ENCODE measurements at regions not wholly inside any gene's neighbourhood (a gene's known extent, or its start where the extent isn't known, plus 50 kb on each side); places are given as distances from the start of the nearest gene placed in this dataset.
"Not testable (repeated sequence)": the region's sequence is repeated elsewhere in the genome, so short reads cannot be mapped to it uniquely, and the experiment has no call there.

GRCh38 chr7:51929818-51930217 is 613.2 kb upstream of the COBL start:
- no peak for DNase-seq (ENCODE audit: low read depth)

GRCh38 chr7:51927738-51928137 is 611.1 kb upstream of the COBL start:
- DNase-seq (ENCODE audit: low read depth) = no peak

DNA sequence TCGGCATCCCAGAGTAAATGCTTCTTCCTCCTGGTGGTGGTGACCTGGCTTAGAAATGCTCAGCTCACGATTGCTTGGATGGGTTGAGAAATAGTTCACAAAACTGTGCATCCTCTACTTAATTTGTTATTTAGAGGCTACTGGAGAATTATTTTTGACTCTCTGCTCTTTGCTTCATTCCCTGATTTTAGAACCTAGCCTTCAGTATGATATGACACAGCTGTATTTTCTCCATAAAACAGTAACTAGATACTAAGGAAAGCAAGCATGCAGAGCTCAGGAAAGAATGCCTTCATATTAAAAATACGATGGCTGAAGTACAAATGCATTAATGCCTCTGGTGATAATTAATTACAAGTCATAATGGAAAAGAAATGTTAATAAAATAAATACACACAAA is 602.0 kb upstream of the COBL start:
- no peak for DNase-seq (ENCODE audit: low read depth)

DNA sequence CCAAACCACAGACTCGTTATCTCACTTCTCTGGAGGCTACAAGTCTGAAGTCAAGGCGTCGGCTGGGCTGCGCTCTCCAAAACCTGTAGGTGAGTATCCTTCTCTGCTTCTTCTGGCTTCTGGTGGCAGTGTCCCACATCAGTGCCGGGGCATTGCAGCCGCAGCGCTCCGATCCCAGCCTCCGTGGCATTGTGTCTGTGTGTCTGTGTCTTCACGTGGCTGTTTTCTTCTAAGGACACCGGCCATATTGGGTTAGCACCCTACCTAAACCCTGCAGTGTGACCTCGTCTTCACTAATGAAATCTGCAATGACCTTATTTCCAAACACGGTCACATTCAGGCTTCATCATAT is 584.9 kb upstream of the COBL start:
- no peak for DNase-seq (ENCODE audit: low read depth)

GRCh38 chr7:51900755-51901488 is 584.3 kb upstream of the COBL start:
- not testable (repeated sequence) for DNase-seq (ENCODE audit: low read depth)

- DNase-seq (ENCODE audit: low read depth) = no peak
These were observed 583.0 kb upstream of the COBL start for GRCh38 chr7:51899611-51900010.

- no peak for DNase-seq (ENCODE audit: low read depth)
These were observed 565.8 kb upstream of the COBL start for GRCh38 chr7:51882412-51882811.

DNA sequence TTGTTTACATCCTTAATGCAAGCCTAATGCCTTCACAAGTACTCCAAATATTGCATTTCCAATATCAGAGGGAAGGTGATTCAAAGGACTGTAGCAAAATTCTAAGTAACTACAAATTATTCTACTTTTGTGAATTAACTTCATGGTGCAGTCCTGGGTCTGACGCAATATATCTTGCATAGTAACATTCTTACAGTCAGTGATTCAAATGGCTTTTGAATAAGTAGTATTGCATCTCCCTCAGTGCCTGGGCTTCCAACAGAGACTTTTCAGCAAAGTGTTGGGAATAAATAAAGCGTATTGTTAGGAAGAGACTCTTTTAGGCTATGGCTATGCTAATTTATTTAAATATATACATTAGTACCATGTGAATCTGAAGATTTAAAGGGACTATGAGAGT is 564.7 kb upstream of the COBL start:
- no peak for DNase-seq (ENCODE audit: low read depth)

DNA sequence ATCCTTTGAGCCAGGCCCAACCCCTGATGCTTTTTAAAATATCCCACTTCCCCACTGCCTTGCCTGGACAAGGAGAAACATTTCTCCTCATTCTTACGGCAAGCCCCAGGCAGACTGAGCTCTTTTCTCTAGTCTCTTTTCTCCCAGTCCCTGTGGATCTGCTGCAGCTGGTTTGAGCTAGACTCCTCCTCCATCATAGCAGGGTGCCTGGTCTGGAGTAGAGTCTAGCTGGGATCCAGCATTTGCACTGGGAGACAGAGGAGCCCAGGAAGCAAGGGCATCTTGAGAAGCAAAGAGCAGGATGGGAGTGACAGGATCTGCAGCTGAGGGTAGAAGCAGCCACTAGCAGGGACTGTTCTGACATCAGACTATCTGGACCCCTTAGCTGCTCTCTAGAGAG is 562.3 kb upstream of the COBL start:
- no peak for DNase-seq (ENCODE audit: low read depth)

DNA sequence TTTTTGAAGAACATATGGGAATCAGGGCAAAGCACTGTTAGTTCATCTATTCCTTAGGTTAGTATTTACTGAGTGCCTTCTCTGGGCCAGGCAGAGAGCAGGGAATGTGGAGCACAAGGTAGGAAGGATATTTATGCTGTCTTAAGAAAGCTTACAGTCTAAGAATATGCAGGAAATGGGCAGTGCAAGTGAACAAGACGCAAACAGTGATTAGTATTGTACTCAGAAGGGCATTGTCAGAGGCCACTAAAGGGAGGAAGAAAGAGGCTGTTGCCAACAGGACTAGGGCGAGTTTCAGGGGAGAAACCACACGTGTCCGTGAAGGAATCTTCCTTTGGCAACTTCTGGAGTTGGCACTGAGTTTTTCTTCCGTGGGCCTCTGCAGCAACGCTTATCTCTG is 552.8 kb upstream of the COBL start:
- no peak for DNase-seq (ENCODE audit: low read depth)

- no peak for DNase-seq (ENCODE audit: low read depth)
These were observed 550.5 kb upstream of the COBL start for GRCh38 chr7:51867117-51867516.

GRCh38 chr7:51860305-51860704 is 543.7 kb upstream of the COBL start:
- DNase-seq (ENCODE audit: low read depth) = no peak

- DNase-seq (ENCODE audit: low read depth) = no peak
These were observed 533.5 kb upstream of the COBL start for GRCh38 chr7:51850126-51850525.

DNA sequence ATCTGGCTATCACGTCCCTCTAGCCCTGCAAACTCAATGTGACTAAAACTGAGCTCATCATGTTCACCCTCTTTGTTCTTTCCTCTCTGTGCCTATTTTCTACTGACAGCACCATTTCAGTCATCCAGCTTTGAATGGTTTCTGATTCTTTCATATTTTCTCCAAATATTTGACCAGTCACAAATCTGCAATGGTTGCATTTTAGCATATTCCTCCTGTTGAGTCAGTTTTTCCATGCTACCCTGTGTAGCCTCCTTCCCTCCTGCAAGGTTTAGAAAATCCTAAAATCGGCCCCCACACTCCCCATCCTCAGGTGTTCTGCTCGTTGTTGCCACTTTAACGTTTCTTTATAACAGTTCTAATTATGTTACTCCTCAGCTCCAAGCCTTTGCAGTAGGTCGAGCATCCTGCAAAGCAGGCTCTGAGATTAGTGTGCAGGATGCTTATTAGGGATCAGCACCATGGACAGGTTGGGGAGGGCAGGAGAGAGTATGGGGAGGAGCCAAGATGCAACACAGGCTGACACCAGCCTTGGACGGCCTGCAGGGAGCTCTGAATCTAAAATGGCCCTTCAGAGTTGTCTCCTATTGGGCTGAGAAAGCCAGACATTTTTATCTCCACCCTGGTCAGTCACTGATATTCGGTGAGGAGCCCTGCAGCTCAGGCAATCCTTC is 531.0 kb upstream of the COBL start:
- no peak for DNase-seq (ENCODE audit: low read depth)

GRCh38 chr7:51839130-51839529 is 522.5 kb upstream of the COBL start:
- DNase-seq (ENCODE audit: low read depth) = not testable (repeated sequence)

DNA sequence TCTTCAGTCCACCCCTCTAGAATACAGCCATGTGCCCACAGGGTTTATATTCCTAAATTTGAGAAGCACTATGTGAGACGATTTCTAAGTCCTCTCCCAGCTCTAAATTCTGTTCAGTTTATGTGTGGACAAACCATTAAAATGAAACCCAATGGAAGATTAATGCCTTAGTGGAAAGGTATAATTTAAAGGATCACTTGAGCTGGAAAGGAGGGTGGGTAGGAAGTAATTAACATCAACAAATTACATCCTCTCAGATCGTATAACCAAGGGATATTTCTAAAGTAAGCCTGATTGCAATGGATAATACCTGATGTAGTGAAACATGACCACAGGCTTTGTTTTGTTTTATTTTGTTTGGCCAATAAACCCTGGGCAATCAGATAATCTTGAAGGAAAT is 511.0 kb upstream of the COBL start:
- no peak for DNase-seq (ENCODE audit: low read depth)

GRCh38 chr7:51824050-51824449 is 507.4 kb upstream of the COBL start:
- no peak for DNase-seq (ENCODE audit: low read depth)

DNA sequence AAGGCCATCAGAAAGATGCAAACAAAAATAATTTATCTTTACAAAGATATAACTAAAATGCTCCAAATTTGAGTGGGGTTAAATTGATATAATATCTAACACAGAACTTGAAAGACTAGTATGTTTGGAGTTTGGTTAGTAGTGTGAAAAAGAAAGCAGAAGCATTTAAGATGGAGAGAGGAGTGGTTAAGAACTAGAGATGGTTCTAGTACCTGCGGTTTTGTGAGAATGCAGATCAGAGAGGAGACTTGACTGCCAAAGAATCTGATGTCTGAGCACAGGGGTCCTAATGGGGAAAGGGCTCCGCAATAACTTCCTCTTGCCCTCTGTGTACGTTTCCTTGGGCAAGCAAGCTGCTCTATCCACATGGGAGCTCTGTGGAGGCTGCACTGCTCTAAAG is 506.8 kb upstream of the COBL start:
- no peak for DNase-seq (ENCODE audit: low read depth)

DNA sequence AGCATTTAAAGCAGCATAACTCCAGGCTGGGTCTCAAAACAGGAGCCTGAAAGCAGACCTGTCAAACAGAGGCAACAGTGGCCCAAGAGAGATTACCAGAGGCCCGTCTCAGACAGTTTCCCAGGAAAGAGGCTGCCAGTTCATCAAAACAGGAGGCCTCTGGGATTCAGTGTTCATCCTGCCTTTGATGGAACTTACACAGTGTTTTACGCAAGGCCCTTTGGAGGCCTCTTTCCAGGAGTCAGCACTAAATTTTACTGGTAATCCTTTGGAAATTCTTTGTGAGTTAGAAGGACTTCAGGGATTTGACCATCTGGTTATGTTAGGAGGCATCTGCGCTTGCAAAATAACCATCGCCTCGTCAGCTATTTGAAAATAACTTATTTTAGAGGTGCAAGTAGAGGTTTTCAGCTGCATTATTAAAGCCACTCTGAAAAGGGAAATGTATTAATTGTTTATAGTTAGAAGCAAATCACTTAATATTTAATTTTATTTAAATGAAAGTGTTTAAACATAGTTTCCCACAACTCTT is 501.2 kb upstream of the COBL start:
- DNase-seq (ENCODE audit: low read depth) = no peak

- DNase-seq (ENCODE audit: low read depth) = not testable (repeated sequence)
These were observed 489.3 kb upstream of the COBL start for GRCh38 chr7:51805783-51806431.

DNA sequence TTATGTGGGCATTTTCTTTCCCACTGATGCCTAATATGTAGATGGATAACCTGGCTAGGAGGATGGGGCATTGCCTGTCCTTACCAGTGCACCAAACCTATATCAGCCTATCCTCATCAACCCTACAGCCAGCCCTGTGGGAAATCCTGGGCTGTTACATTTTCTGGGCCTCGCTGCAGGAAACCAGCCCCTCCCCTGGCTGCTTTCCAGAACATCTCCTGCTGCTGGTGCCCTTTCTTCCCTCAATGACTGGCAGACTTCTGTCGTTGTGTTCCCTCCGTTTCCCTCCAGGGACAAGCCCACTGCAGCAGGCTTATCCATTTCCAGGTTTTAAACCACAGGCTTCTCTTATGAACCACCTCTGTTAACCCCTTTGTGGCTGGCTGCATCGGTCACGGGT is 486.1 kb upstream of the COBL start:
- no peak for DNase-seq (ENCODE audit: low read depth)

DNA sequence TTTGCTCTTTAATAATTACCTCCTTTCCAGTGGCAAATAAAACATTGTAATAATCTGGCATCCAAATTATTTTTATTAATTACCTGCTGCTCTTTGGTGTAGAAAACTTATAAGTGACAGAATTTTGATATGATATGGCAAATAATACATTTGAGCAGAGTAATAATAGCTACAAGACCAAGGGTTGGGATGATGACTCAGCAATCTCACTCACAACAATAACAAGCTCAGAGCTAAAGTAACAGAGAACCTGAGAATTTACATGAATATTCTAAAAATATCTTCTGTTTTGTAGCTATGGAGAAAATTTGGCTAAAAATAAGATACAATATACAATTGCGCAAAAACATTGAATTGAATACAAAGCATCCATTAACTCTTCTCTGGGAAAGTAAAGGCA is 480.8 kb upstream of the COBL start:
- no peak for DNase-seq (ENCODE audit: low read depth)

DNA sequence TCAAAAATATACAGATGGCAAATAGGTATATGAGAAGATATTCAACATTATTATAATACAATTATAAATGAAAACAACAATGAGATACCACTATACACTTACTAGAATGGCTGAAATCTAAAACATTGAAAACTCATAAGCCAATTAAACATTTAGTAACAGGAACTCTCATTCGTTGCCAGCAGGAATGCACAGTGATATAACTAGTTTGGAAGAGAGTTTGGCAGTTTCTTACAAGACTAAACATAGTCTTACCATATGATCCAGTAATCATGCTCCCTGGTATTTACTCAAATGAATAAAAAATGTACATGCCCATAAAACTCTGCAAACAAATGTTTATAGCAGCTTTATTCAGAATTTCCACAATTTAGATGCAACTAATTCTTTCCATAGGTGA is 476.2 kb upstream of the COBL start:
- no peak for DNase-seq (ENCODE audit: low read depth)
